ENCODE measurements at regions not wholly inside any gene's neighbourhood (a gene's known extent, or its start where the extent isn't known, plus 50 kb on each side); places are given as distances from the start of the nearest gene placed in this dataset.

DNA sequence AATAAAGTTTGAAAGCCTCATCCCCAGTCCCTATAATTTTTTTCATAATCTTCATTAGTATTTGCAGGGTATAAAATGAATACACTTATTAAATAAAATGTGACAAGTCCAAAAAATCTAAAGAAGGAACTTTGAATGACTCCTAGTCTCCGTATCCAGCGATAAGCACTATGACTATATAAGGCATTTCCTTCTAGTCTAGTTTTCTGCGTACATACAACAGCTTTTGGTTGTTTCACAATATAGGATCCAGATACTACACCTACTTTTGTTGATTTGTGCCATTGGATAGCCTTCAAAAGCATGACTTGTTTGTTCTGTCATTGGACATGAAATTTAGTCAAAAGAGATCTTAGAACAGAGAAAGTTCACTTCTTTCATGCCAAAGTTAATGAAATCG lies 133.3 kb upstream of the PWP1 start:
- Histone ChIP-seq H3K23ac (ENCODE audit: insufficient read length) (no peak overlapping the region), H3K27ac (ENCODE audit: low read depth, low read length) (no peak overlapping the region), H2BK15ac (ENCODE audit: low read length) (no peak overlapping the region), H3K79me2 (ENCODE audit: control insufficient read depth in 1 of 2, insufficient read depth in 2 of 2, low read length in 2 of 2) (no peaks in the 10 kb centered on the region), H2BK5ac (ENCODE audit: low read depth, low read length) (no peak overlapping the region), H3K56ac (replicated peaks; ENCODE audit: insufficient read length, low read depth, low read length) (no peak overlapping the region), H3K9ac (replicated peaks in 1 of 4; ENCODE audit: extremely low read depth in 1 of 4, low read depth in 3 of 4, low read length in 3 of 4) (no peak overlapping the region), H2AK5ac (ENCODE audit: low read depth, low read length) (no peak overlapping the region), H3K14ac (ENCODE audit: insufficient read length) (no peak overlapping the region), H4K5ac (ENCODE audit: insufficient read length, low read depth, low read length) (no peak overlapping the region), H4K91ac (replicated peaks; ENCODE audit: insufficient read length, low read length) (no peak overlapping the region), H2BK120ac (replicated peaks; ENCODE audit: low read depth, low read length) (no peak overlapping the region), H4K8ac (ENCODE audit: extremely low read depth, insufficient read depth, low read length) (no peak overlapping the region), H3K18ac (ENCODE audit: extremely low read depth, low read length) (no peak overlapping the region), H3K79me1 (ENCODE audit: low read depth, low read length) (no peaks in the 10 kb centered on the region), H2AFZ (ENCODE audit: low read length) (no peak overlapping the region), H3K4me3 (ENCODE audit: extremely low read depth in 1 of 4, insufficient read depth in 2 of 4, low read depth in 3 of 4, low read length in 4 of 4) (no peak overlapping the region), H3K4ac (replicated peaks; ENCODE audit: insufficient read length, low read depth, low read length) (no peak overlapping the region), H2BK12ac (ENCODE audit: low read depth, low read length) (no peak overlapping the region), H3K9me3 (ENCODE audit: insufficient read depth in 2 of 2, low read depth in 1 of 2, low read length in 1 of 2) (0 out of 4 replicates have a peak, but pooled peaks cover 2 to 3% of the 10 kb centered on the region in 2 experiments), H2BK20ac (ENCODE audit: low read length) (no peak overlapping the region), H4K20me1 (replicated peaks in 1 of 2; ENCODE audit: control insufficient read depth in 1 of 2, insufficient read depth in 2 of 2, low read length in 2 of 2) (no peaks in the 10 kb centered on the region), H3K4me1 (replicated peaks in 1 of 4; ENCODE audit: control insufficient read depth in 3 of 4, insufficient read depth in 4 of 4, low read length in 3 of 4) (no peaks in the 10 kb centered on the region), H3K27me3 (replicated peaks in 1 of 4; ENCODE audit: control insufficient read depth in 3 of 4, extremely low read depth in 1 of 4, insufficient read depth in 3 of 4, low read length in 3 of 4) (no peaks in the 10 kb centered on the region), H3K4me2 (ENCODE audit: insufficient read depth in 1 of 2, low read depth in 2 of 2, low read length in 2 of 2) (no peak overlapping the region), H3K23me2 (ENCODE audit: low read depth, low read length) (no peaks in the 10 kb centered on the region), H3K36me3 (ENCODE audit: control insufficient read depth in 2 of 4, insufficient read depth in 4 of 4, low read length in 3 of 4) (no peaks in the 10 kb centered on the region)
- ChIA-PET POLR2A (ENCODE audit: partially characterized antibody) (no interaction called here), CTCF (ENCODE audit: partially characterized antibody) (no interaction called here)
- 93% methylated on average over 4 of the region's 4 CpGs; no CpG with 5 or more reads in 1 of the 2 experiments for WGBS, 2 experiments (ENCODE audit: extremely low coverage in 1 of 2, insufficient coverage in 1 of 2, insufficient read length in 1 of 2, insufficient replicate concordance in 2 of 2, low coverage in 1 of 2, low lambda C conversion rate in 2 of 2, missing lambda C conversion rate in 1 of 2)
- FAIRE-seq (no peak), DNase-seq (ENCODE audit: low read depth in 1 of 2, low spot score in 2 of 2) (no peak)
- TF ChIP-seq BACH1 (IDR thresholded peaks at IDR 0.05; ENCODE audit: low read length) (no peak), CBX8 (IDR thresholded peaks at IDR 0.05; ENCODE audit: borderline replicate concordance, low read depth, low read length) (no peak), HDAC2 (IDR thresholded peaks at IDR 0.05; ENCODE audit: borderline replicate concordance in 1 of 2, low read depth in 2 of 2, low read length in 2 of 2) (no peak), CHD2 (IDR thresholded peaks at IDR 0.05; ENCODE audit: low read length) (no peak), RNF2 (IDR thresholded peaks at IDR 0.05; ENCODE audit: borderline replicate concordance, low read depth, low read length, missing control alignments, poor library complexity, severe bottlenecking) (no peak)
- TF ChIP-seq, protein P1, sequence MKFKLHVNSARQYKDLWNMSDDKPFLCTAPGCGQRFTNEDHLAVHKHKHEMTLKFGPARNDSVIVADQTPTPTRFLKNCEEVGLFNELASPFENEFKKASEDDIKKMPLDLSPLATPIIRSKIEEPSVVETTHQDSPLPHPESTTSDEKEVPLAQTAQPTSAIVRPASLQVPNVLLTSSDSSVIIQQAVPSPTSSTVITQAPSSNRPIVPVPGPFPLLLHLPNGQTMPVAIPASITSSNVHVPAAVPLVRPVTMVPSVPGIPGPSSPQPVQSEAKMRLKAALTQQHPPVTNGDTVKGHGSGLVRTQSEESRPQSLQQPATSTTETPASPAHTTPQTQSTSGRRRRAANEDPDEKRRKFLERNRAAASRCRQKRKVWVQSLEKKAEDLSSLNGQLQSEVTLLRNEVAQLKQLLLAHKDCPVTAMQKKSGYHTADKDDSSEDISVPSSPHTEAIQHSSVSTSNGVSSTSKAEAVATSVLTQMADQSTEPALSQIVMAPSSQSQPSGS (IDR thresholded peaks at IDR 0.05; ENCODE audit: low read length) = no peak

Measured in H1 (cell line).